RPMI7951 (cell line): ENCODE measurements at regions not wholly inside any gene's neighbourhood (a gene's known extent, or its start where the extent isn't known, plus 50 kb on each side); places are given as distances from the start of the nearest gene placed in this dataset.
A peak's percentile ranks its signal among the peaks of the same experiment; 100 is the strongest.

ENCODE experiments used
- DNase-seq: peaks from one replicate; pipeline ENCODE4 v3.0.0-alpha.2; 2012; ENCODE audit warnings: low read depth

DNA sequence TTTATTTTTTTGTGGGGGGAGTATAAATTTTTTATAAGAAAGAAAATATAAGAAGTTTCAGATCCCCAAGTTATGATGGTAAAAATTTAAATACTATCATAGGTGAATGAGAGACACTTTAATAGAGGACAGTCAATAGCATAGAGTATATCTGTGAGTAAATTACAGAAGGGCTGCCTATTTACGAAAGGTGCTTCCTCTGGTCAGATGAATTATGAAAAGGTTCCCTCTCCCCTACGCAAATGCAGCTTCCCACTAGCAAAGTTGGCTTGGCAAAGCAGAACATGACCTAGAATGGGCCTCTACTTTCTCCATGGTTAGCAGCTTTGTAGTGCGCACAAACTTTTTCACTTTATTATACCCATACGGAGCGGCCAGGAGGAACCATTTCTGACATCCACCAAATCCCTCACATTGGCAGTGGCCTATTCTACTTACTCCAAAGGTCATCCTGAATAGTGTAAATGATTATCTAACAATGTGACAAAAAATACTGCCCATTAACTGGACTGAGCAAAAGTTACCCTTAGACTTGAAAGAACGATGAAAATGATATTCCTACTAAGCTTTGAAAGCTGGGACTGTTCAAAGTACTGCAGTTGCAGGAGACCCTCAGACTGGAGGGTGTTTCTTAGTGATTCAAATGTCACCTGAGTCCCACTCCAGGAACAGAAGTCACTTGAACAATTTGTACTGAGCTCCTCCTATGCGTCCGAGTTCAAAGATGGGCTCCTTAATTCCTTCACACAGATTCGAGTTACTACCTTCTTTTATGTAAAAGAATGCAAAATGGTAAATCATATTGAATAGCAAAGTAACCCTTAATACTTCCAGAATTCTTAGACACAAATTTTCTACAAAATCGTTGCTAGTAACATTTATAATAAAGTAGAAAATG, 148.5 kb downstream of the NOL4 start:
- DNase-seq = no peak

- no peak for DNase-seq
Measured at GRCh38 chr18:34061226-34061625, 163.5 kb downstream of the NOL4 start.

DNA sequence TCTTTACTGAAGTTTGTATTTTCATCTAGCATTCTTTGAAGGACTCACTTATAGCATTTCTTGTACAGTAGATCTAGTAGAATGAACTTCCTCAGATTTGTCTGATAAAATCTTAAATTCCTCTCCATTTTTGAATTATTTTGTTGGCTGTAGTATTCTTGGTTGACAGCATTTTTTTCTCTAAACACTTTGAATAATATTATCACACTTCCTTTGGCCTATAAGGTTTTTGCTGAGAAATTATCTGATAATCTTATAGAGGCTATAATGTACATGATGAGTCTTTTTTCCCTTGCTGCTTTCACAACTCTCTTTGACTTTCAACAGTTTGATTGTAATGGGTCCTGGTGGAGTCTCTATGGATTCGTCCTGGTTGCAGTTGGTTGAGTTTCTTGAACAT, 169.5 kb downstream of the NOL4 start:
- DNase-seq = no peak

DNA sequence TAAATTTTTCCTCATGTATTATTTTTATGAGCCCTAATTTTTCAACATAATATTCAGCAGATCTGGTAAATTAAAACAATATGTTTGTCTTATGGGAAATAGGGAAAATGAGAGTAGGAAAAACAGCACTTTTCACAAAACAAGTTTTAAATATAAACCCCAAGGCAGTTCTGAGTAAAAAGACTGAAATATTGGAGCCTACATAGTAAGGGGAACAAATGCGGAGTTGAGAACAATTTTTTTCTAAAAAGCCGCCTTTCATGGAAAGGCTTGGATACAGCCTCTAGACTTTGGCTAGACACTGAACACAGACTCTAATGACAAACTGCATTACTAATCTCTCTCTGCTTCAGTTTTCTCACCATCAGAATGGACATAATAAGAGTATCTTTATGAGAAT, 174.1 kb downstream of the NOL4 start:
- DNase-seq = no peak

DNA sequence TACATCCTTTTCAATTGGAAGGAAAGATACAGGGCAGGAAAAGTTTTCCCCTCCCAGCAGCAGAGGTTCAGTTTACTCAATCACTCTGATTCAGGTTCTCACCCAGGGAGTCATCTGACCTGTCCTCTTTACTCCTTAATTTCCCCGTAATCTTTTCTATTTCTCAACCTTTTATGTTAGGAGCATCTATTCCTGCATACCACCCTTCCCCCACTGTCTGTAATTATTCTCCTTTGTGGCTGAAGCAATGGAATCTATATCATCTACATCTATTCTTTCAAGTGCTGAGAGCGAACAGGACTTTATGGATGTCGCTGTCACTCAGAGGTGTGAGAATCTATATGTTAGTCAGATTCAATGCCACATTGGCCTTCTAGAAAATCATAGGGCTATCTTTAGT, 175.2 kb downstream of the NOL4 start:
- no peak for DNase-seq

DNA sequence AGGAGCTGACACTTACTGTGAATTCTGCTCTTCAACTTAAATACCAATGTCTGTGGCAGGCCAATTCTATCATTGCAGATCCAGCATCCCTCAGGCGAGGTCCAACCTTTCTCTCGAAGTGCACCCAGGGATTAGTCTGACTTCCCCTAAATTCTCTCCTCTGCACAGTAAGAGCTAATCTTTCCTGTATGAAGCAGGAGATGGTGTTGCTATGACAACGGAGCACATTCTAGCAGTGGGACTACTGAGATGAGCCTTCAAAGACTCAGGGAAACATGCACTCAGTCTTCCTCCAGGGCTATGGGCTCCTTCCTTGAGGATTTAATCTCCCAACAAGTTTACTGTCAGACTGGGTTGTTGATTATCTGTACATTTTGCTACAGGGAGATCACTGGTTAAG, 176.3 kb downstream of the NOL4 start:
- no peak for DNase-seq

GRCh38 chr18:34042423-34043146, 182.1 kb downstream of the NOL4 start:
- no peak for DNase-seq

DNA sequence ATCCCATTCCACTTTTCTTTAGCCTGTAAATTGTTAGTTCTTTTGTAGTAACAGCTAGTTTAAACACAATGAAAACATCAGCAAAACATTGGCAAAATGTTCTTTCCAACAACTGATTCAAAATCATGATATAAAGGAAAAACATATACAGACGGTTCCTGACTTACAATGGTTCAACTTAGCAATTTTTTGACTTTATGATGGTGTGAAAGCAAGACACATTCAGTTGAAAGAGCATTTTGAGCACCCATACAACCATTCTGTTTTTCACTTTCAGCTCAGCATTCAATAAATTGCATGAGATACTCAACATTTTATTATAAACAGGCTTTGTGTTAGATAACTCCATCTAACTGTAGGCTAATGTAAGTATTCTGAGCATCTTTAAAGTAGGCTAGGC, 185.1 kb downstream of the NOL4 start:
- no peak for DNase-seq

DNA sequence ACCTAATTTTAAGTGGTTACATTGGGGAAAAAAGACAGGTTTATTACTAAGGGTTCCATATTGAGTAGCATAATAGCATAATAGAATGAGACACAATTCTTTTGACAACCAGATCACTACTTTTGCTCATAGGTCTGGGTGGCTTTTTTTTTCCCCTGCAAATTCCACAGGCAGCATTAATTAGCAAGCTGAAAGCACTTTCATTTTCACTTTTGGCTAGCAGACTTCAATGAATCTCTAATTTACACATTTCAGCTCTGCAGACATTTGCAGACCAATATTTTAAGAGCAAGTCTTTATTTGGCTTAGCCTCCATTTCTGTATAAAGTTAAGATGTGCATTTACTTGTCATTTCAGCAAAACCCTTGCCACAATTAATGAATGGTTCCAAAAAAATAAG, 185.5 kb downstream of the NOL4 start:
- peak; percentile 20 for DNase-seq

DNA sequence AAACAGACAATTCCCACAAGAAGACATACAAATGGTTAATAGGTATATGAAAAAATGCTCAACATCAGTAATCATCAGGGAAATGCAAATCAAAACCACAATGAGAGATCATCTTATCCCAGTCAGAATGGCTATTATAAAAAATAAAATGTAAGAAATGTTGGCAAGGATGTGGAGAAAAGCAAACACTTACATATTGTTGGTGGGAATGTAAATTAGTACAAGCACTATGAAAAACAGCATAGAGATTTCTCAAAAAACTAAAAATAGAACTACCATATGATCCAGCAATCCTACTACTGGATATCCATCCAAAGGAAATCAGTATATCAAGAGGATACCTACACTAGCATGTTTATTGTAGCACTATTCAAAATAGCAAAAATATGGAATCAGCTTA, 186.6 kb downstream of the NOL4 start:
- DNase-seq = no peak

- DNase-seq = no peak
Measured at GRCh38 chr18:34033968-34034367, 190.7 kb downstream of the NOL4 start.

GRCh38 chr18:34031810-34032209, 192.9 kb downstream of the NOL4 start:
- DNase-seq = no peak

DNA sequence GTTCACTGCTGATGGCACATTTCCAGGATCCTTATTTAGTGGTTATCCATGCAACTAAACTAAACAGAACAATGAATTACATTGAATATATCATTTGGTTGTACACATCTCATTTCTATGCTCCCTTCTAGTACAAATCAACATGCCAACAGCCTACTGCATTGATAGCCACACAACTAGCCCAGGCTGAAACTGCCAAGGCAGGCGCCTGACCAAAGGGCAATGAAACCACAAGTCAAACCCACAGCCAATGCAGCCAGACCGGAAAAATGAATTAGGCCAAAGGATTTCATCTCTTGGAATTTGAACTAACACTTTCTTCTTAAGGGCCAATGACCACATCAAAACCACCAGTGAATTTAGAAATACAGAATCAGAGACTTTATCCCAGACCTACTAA, 196.4 kb downstream of the NOL4 start:
- no peak for DNase-seq

DNA sequence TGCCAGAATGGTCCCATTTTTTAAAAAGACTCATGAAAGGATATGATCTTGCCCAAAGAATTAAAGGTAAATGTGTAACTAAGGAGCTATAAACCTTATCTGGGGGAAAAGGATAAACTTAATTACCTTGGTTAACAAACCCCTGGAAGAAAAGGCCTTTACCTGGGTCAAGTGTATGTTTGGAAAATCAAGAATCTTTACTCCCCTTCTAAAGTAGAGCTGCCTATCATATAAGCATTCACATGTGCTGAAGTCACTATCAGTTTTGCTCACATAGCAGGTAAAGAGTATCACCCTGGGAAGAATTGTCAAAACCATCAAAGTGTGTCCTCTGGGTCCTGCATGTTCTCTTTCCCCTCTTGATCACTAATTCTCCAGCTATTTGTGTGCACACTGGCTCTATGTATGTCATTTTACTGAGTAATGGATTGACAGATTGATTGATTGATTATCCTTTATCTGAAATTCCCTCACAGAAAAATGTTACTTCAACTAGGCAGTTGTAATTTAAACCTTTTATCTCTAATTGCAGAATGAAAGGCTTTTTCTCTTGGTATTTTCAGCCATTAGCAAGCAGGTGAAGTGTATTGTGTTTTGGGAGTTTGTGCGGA, 199.4 kb downstream of the NOL4 start:
- no peak for DNase-seq

GRCh38 chr18:34023471-34023870, 201.2 kb downstream of the NOL4 start:
- DNase-seq = no peak

- DNase-seq = no peak
Measured at GRCh38 chr18:34018336-34018735, 206.4 kb downstream of the NOL4 start.

GRCh38 chr18:34003687-34004086, 221.0 kb downstream of the NOL4 start:
- DNase-seq = no peak

DNA sequence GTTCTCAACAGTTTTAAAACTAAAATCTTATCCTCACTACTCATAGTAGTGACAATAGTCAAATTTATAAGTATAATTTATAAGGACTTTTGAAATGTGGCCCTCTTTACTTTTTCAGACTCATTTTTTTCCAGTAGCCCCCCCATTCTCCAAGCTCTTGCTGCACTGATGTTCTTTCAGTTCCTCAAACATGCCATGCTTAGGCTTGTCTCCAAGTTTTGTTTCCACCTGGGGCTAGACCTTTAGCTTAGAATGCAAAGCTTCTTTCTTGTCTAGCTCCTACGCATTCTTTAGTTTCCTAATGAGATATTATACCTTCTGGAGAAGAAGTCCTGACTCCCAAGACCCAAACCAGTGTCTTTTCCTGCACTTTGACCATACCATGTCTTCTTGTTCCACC, 222.6 kb downstream of the NOL4 start:
- DNase-seq = no peak

DNA sequence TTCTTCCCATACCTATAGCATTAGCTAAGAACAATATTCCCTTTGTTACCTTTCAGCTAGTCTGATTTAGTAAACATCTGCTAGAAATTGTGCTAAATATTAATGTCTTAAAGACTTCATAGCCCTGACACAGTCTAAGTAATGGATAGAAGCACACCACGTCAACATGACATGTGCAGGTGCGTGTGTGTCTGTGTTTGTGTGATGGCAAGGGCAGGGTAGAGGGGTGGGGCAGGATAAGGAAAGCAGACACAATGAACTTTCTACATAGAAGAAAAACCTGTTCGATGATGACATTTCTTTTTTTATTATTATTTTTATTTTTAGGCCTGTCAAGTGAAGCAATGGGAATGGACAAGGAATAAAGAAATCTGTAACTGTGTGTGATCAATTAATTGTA, 223.3 kb downstream of the NOL4 start:
- DNase-seq = no peak

DNA sequence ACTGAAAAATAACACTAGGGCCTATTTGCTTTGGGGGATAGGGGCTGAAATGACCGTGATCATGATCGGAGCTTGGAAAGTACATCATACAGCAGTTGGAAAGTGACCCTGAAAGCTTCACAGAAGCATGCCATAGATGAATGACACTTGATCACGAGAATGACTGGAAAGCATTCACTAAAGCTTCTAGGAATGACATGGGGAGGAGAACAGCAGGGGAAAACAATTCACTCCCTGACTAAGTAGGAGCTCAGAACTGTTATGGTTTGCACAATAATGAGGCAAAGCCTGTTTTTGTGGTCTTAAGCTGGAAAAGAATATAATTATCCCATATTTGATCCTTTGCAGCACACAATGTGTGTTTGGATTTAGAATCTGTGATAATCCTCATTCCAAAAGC, 237.5 kb downstream of the NOL4 start:
- no peak for DNase-seq

GRCh38 chr18:33983126-33983525, 241.6 kb downstream of the NOL4 start:
- no peak for DNase-seq

DNA sequence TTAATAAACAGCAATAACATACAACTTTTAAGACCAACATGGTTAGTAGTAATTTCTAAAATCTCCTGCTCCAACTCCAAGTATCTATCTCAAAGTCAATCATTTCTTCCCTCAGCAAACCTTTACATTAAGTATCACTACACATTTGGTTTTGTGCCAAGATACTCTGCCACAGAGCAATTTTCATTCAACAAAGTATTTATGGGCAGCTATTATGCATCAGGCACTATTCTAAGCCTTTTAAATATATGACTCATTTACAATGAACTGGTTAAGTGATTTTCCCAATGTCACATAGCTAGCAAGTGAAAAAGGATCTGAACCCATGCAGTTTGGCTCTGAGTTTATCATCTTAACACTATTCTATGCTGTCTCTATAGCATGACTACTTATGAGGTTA, 264.3 kb downstream of the NOL4 start:
- no peak for DNase-seq

- DNase-seq = no peak
Measured at GRCh38 chr18:33959609-33960008, 265.1 kb downstream of the NOL4 start.
